ENCODE measurements at regions not wholly inside any gene's neighbourhood (a gene's known extent, or its start where the extent isn't known, plus 50 kb on each side); places are given as distances from the start of the nearest gene placed in this dataset.
A peak's percentile ranks its signal among the peaks of the same experiment; 100 is the strongest.

- no peaks in the 10 kb centered on the region for H3K27me3 Mint-ChIP-seq (ENCODE audit: unreplicated experiment)
- no peak overlapping the region for H3K4me3 Mint-ChIP-seq (ENCODE audit: unreplicated experiment)
- H3K27ac Mint-ChIP-seq (ENCODE audit: unreplicated experiment): no peak overlapping the region
- DNase-seq (ENCODE audit: extremely low spot score, unreplicated experiment): no peak
- TF ChIP-seq CTCF (IDR thresholded peaks at IDR 0.05): no peak
- peaks cover 5% of the 10 kb centered on the region for H3K4me1 Mint-ChIP-seq (ENCODE audit: unreplicated experiment)
- H3K9me3 Mint-ChIP-seq (ENCODE audit: unreplicated experiment): no peaks in the 10 kb centered on the region
- no peaks in the 10 kb centered on the region for H3K36me3 Mint-ChIP-seq (ENCODE audit: unreplicated experiment)
Observed at GRCh38 chr7:17669204-17669603, 271.1 kb downstream of the SNX13 start.

GRCh38 chr7:17671956-17672355 lies 268.3 kb downstream of the SNX13 start:
- H3K4me3 Mint-ChIP-seq (ENCODE audit: unreplicated experiment): no peak overlapping the region
- H3K9me3 Mint-ChIP-seq (ENCODE audit: unreplicated experiment): no peaks in the 10 kb centered on the region
- DNase-seq (ENCODE audit: extremely low spot score, unreplicated experiment): no peak
- no peaks in the 10 kb centered on the region for H3K27me3 Mint-ChIP-seq (ENCODE audit: unreplicated experiment)
- TF ChIP-seq CTCF (IDR thresholded peaks at IDR 0.05): no peak
- no peaks in the 10 kb centered on the region for H3K36me3 Mint-ChIP-seq (ENCODE audit: unreplicated experiment)
- no peak overlapping the region for H3K27ac Mint-ChIP-seq (ENCODE audit: unreplicated experiment)
- H3K4me1 Mint-ChIP-seq (ENCODE audit: unreplicated experiment): peaks cover 8% of the 10 kb centered on the region

- no peaks in the 10 kb centered on the region for H3K27me3 Mint-ChIP-seq (ENCODE audit: unreplicated experiment)
- no peak overlapping the region for H3K27ac Mint-ChIP-seq (ENCODE audit: unreplicated experiment)
- TF ChIP-seq CTCF (IDR thresholded peaks at IDR 0.05): no peak
- peaks cover 15% of the 10 kb centered on the region for H3K4me1 Mint-ChIP-seq (ENCODE audit: unreplicated experiment)
- no peak overlapping the region for H3K4me3 Mint-ChIP-seq (ENCODE audit: unreplicated experiment)
- no peak for DNase-seq (ENCODE audit: extremely low spot score, unreplicated experiment)
- peaks cover 3% of the 10 kb centered on the region for H3K9me3 Mint-ChIP-seq (ENCODE audit: unreplicated experiment)
- H3K36me3 Mint-ChIP-seq (ENCODE audit: unreplicated experiment): no peaks in the 10 kb centered on the region
Observed at GRCh38 chr7:17672783-17673182, 267.5 kb downstream of the SNX13 start.

- Mint-ChIP-seq H3K4me3 (ENCODE audit: unreplicated experiment) (no peak overlapping the region), H3K27ac (ENCODE audit: unreplicated experiment) (peak overlapping the region; percentile 32), H3K4me1 (ENCODE audit: unreplicated experiment) (peaks cover 29% of the 10 kb centered on the region), H3K9me3 (ENCODE audit: unreplicated experiment) (peaks cover 3% of the 10 kb centered on the region), H3K27me3 (ENCODE audit: unreplicated experiment) (no peaks in the 10 kb centered on the region), H3K36me3 (ENCODE audit: unreplicated experiment) (no peaks in the 10 kb centered on the region)
- no peak for DNase-seq (ENCODE audit: extremely low spot score, unreplicated experiment)
- TF ChIP-seq CTCF (IDR thresholded peaks at IDR 0.05): no peak
Observed at GRCh38 chr7:17674166-17674942, 265.9 kb downstream of the SNX13 start.

- TF ChIP-seq CTCF (IDR thresholded peaks at IDR 0.05): no peak
- Mint-ChIP-seq H3K36me3 (ENCODE audit: unreplicated experiment) (no peaks in the 10 kb centered on the region), H3K4me1 (ENCODE audit: unreplicated experiment) (peaks cover 36% of the 10 kb centered on the region), H3K9me3 (ENCODE audit: unreplicated experiment) (peaks cover 3% of the 10 kb centered on the region), H3K4me3 (ENCODE audit: unreplicated experiment) (no peak overlapping the region), H3K27ac (ENCODE audit: unreplicated experiment) (no peak overlapping the region), H3K27me3 (ENCODE audit: unreplicated experiment) (no peaks in the 10 kb centered on the region)
- no peak for DNase-seq (ENCODE audit: extremely low spot score, unreplicated experiment)
Observed at GRCh38 chr7:17674943-17675608, 265.2 kb downstream of the SNX13 start.
